CD4-positive, alpha-beta T cell (primary cell): ENCODE measurements at regions not wholly inside any gene's neighbourhood (a gene's known extent, or its start where the extent isn't known, plus 50 kb on each side); places are given as distances from the start of the nearest gene placed in this dataset.

ENCODE experiments used
- ATAC-seq: fragments of 200-7000 bp; cut with Tn5 transposase; one replicate; pipeline ENCODE4 v1.10.0; 2022; ENCODE audit warnings: mild to moderate bottlenecking; ENCODE audit not compliant: poor library complexity
- CTCF ChIA-PET: fragments of 350-600 bp; sonication (Branson Sonifier 250); formaldehyde crosslinking; loops from one replicate; lab custom pipeline; 2021; ENCODE audit warnings: antibody characterized with exemption, inconsistent platforms; lab: Charles Lee
- POLR2A ChIA-PET: fragments of 350-600 bp; sonication (Branson Sonifier 250); formaldehyde crosslinking; loops from one replicate; lab custom pipeline; 2021; ENCODE audit warnings: antibody characterized with exemption, inconsistent platforms; lab: Charles Lee
- DNase-seq, 14 experiments: peaks; one replicate each; pipeline ENCODE4 v3.0.0-alpha.2; 2013 to 2020; ENCODE audit warnings: mixed read lengths in 2 of 14
- H3K27ac ChIP-seq, 2 donors: one replicate each; pipeline versions ENCODE4 v1.5.1 to v1.7.0; 2013; ENCODE audit warnings: low read length in 2 of 2, low read depth in 1 of 2, mild to moderate bottlenecking in 1 of 2
- H3K27me3 ChIP-seq, 2 experiments: 1 replicate in 1 of 2; 2 replicates in 1 of 2; pipeline versions ENCODE4 v1.6.1 to v1.7.0; 2013; ENCODE audit warnings: low read length in 2 of 2, control low read depth in 1 of 2, mild to moderate bottlenecking in 1 of 2, moderate library complexity in 1 of 2; ENCODE audit not compliant: insufficient read depth in 2 of 2, control insufficient read depth in 1 of 2
- H3K36me3 ChIP-seq: one replicate; pipeline ENCODE4 v1.6.1; 2013; ENCODE audit warnings: low read length, control low read depth; ENCODE audit not compliant: insufficient read depth
- H3K4me1 ChIP-seq: one replicate; pipeline ENCODE4 v1.6.1; 2013; ENCODE audit warnings: low read length, control low read depth; ENCODE audit not compliant: insufficient read depth
- H3K4me3 ChIP-seq: one replicate; pipeline ENCODE4 v1.5.1; 2013; ENCODE audit warnings: mild to moderate bottlenecking, low read length, moderate library complexity
- H3K9me3 ChIP-seq, 2 experiments: 1 replicate in 1 of 2; 2 replicates in 1 of 2; pipeline versions ENCODE4 v1.6.1 to v1.7.0; 2013; ENCODE audit warnings: low read length in 2 of 2, mild to moderate bottlenecking in 2 of 2, control low read depth in 1 of 2, moderate library complexity in 1 of 2; ENCODE audit not compliant: control insufficient read depth in 1 of 2, insufficient read depth in 1 of 2
- H3K27ac Mint-ChIP-seq: one replicate; pipeline ENCODE4 v1.8.0; 2020; ENCODE audit warnings: mixed read lengths
- H3K27me3 Mint-ChIP-seq: one replicate; pipeline ENCODE4 v1.8.0; 2021; ENCODE audit warnings: mixed read lengths
- H3K36me3 Mint-ChIP-seq: one replicate; pipeline ENCODE4 v1.8.0; 2021; ENCODE audit warnings: low read depth, mixed read lengths
- H3K4me1 Mint-ChIP-seq: one replicate; pipeline ENCODE4 v1.8.0; 2021; ENCODE audit warnings: low read depth, mixed read lengths
- H3K4me3 Mint-ChIP-seq: one replicate; pipeline ENCODE4 v1.8.0; 2020; ENCODE audit warnings: mild to moderate bottlenecking, mixed read lengths
- H3K9me3 Mint-ChIP-seq: one replicate; pipeline ENCODE4 v1.8.0; 2020; ENCODE audit warnings: mixed read lengths
- CTCF ChIP-seq: fragments of 200-600 bp; IDR thresholded peaks from one replicate; pipeline ENCODE4 v1.8.0; 2022; ENCODE audit warnings: antibody characterized with exemption, mild to moderate bottlenecking
- intact Hi-C, 2 experiments: fragments of 100-400 bp; cut with DNase I in 1 of 2; cut with micrococcal nuclease in 1 of 2; formaldehyde crosslinking; loops; one replicate each; pipeline versions ENCODE4 v1.15.1 to v1.9.0; 2023 to 2025; cut with DNase I, micrococcal nuclease

- intact Hi-C loops = no loop called here
- ATAC-seq (no peak), DNase-seq (no peak)
- no peak overlapping the region for H3K4me3 ChIP-seq
- H3K36me3 ChIP-seq = no peaks in the 10 kb centered on the region
- H3K4me1 Mint-ChIP-seq = no peaks in the 10 kb centered on the region
- H3K27ac Mint-ChIP-seq = no peak overlapping the region
- H3K4me3 Mint-ChIP-seq = no peak overlapping the region
- no peaks in the 10 kb centered on the region for H3K4me1 ChIP-seq
- ChIA-PET CTCF (no interaction called here), POLR2A (no interaction called here)
- peaks cover 0 to 5% of the 10 kb centered on the region in 2 experiments for H3K9me3 ChIP-seq
- H3K27ac ChIP-seq = no peak overlapping the region
- no peaks in the 10 kb centered on the region for H3K27me3 ChIP-seq
- no peak for TF ChIP-seq CTCF
- no peaks in the 10 kb centered on the region for H3K9me3 Mint-ChIP-seq
- H3K36me3 Mint-ChIP-seq = no peaks in the 10 kb centered on the region
- H3K27me3 Mint-ChIP-seq = no peaks in the 10 kb centered on the region
These were observed 94.3 kb downstream of the C17orf67 start for GRCh38 chr17:56739376-56739775.

GRCh38 chr17:56739776-56740175, 93.9 kb downstream of the C17orf67 start:
- no peak overlapping the region for H3K4me3 Mint-ChIP-seq
- no peaks in the 10 kb centered on the region for H3K27me3 Mint-ChIP-seq
- no peak for ATAC-seq
- Histone ChIP-seq H3K36me3 (no peaks in the 10 kb centered on the region), H3K9me3 (peaks cover 0 to 5% of the 10 kb centered on the region in 2 experiments), H3K4me3 (no peak overlapping the region), H3K27ac (no peak overlapping the region), H3K4me1 (no peaks in the 10 kb centered on the region), H3K27me3 (no peaks in the 10 kb centered on the region)
- no peak for DNase-seq
- no peaks in the 10 kb centered on the region for H3K4me1 Mint-ChIP-seq
- TF ChIP-seq CTCF = no peak
- no peaks in the 10 kb centered on the region for H3K36me3 Mint-ChIP-seq
- H3K27ac Mint-ChIP-seq = no peak overlapping the region
- ChIA-PET CTCF (no interaction called here), POLR2A (no interaction called here)
- intact Hi-C loops = no loop called here
- H3K9me3 Mint-ChIP-seq = no peaks in the 10 kb centered on the region

GRCh38 chr17:56740481-56740880, 93.2 kb downstream of the C17orf67 start:
- no peaks in the 10 kb centered on the region for H3K36me3 Mint-ChIP-seq
- no peaks in the 10 kb centered on the region for H3K9me3 Mint-ChIP-seq
- TF ChIP-seq CTCF = no peak
- H3K27ac Mint-ChIP-seq = no peak overlapping the region
- H3K27me3 Mint-ChIP-seq = no peaks in the 10 kb centered on the region
- Histone ChIP-seq H3K36me3 (no peaks in the 10 kb centered on the region), H3K4me3 (no peak overlapping the region), H3K27me3 (no peaks in the 10 kb centered on the region), H3K4me1 (no peaks in the 10 kb centered on the region), H3K9me3 (peaks cover 0 to 5% of the 10 kb centered on the region in 2 experiments), H3K27ac (no peak overlapping the region)
- no peaks in the 10 kb centered on the region for H3K4me1 Mint-ChIP-seq
- POLR2A ChIA-PET = no interaction called here
- CTCF ChIA-PET = interaction anchor here (0.9 kb wide), 1 partner anchor 25 kb away, joined by 3 read pairs; no protein-coding TSS in a partner anchor
- no peak for ATAC-seq
- no peak for DNase-seq
- intact Hi-C loops = no loop called here
- H3K4me3 Mint-ChIP-seq = no peak overlapping the region
